HG02763 (cell line): ENCODE measurements at regions not wholly inside any gene's neighbourhood (a gene's known extent, or its start where the extent isn't known, plus 50 kb on each side); places are given as distances from the start of the nearest gene placed in this dataset.
"Not testable (repeated sequence)": the region's sequence is repeated elsewhere in the genome, so short reads cannot be mapped to it uniquely, and the experiment has no call there.

Experiments used
- ATAC-seq: cut with Tn5 transposase; IDR thresholded peaks from one replicate; pipeline ENCODE4 v1.9.1; 2021; ENCODE audit warnings: mild to moderate bottlenecking, moderate library complexity; ENCODE audit not compliant: unreplicated experiment

- ATAC-seq: no peak
These were observed 168.5 kb downstream of the HSD17B3 start for GRCh38 chr9:96133321-96134021.

GRCh38 chr9:96131825-96132224, 170.2 kb downstream of the HSD17B3 start:
- ATAC-seq: no peak

GRCh38 chr9:96130970-96131369, 171.0 kb downstream of the HSD17B3 start:
- ATAC-seq: no peak

GRCh38 chr9:96129747-96130146, 172.2 kb downstream of the HSD17B3 start:
- ATAC-seq: no peak

- no peak for ATAC-seq
These were observed 173.1 kb downstream of the HSD17B3 start for GRCh38 chr9:96128880-96129279.

- ATAC-seq: no peak
These were observed 175.6 kb downstream of the HSD17B3 start for GRCh38 chr9:96126321-96126881.

- ATAC-seq: no peak
These were observed 176.4 kb downstream of the HSD17B3 start for GRCh38 chr9:96125624-96126023.

GRCh38 chr9:96122751-96123150, 179.2 kb downstream of the HSD17B3 start:
- no peak for ATAC-seq

- ATAC-seq: no peak
These were observed 179.7 kb downstream of the HSD17B3 start for GRCh38 chr9:96122282-96122681.

- ATAC-seq: no peak
These were observed 180.8 kb downstream of the HSD17B3 start for GRCh38 chr9:96121136-96121535.

GRCh38 chr9:96117398-96118080, 184.4 kb downstream of the HSD17B3 start:
- no peak for ATAC-seq

GRCh38 chr9:96116275-96117064, 185.5 kb downstream of the HSD17B3 start:
- no peak for ATAC-seq

- no peak for ATAC-seq
These were observed 186.1 kb downstream of the HSD17B3 start for GRCh38 chr9:96115836-96116235.

- no peak for ATAC-seq
These were observed 188.9 kb downstream of the HSD17B3 start for GRCh38 chr9:96113032-96113431.

GRCh38 chr9:96109680-96110351, 192.2 kb downstream of the HSD17B3 start:
- ATAC-seq: no peak

- no peak for ATAC-seq
These were observed 193.1 kb downstream of the HSD17B3 start for GRCh38 chr9:96108691-96109380.

GRCh38 chr9:96107436-96107835, 194.5 kb downstream of the HSD17B3 start:
- no peak for ATAC-seq

GRCh38 chr9:96100385-96101300, 201.3 kb downstream of the HSD17B3 start:
- no peak for ATAC-seq

- not testable (repeated sequence) for ATAC-seq
These were observed 211.3 kb downstream of the HSD17B3 start for GRCh38 chr9:96090630-96091029.
